Epidermal melanocyte (primary cell): ENCODE measurements at regions not wholly inside any gene's neighbourhood (a gene's known extent, or its start where the extent isn't known, plus 50 kb on each side); places are given as distances from the start of the nearest gene placed in this dataset.

Experiments used
- DNase-seq: peaks from one replicate; pipeline ENCODE4 v3.0.0; 2011; ENCODE audit warnings: low spot score; ENCODE audit not compliant: insufficient read length

DNA sequence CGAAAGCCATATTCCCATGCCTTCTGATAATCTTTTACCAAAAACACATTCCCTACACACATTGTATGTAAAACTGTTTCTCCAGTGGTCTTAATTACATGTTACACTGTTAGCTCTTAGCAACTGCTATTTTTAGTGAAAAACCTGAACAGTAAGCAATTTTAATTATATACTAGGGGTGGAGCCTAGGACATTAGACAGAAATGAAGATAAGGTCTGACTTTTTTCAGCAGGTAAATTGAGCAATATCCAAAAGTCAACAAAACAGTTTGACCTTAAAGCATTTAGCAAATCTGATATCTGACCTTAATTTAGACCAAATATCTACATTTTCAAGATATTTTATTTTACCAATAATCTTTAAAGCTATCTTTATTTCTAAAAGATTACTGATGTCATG, 60.2 kb downstream of the PDE6H start:
- DNase-seq = no peak

DNA sequence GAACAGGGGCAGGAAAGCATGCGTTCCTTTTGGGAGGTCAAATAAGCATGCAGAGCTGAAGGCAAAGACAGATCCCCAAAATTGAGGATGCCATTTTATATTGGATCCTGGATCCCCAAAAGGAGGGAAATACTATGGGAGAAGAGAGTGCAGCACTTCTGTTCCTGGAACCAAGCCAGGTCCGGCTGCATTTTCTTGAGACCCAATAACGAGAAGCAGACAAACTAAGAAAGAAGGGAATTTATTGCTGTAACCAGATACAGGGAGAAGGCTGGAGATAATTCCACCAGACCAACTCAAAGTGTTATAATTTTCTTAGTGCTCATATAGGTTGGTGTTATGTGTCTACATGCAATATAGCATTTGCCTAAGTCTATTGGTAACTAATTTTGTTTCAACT, 60.8 kb downstream of the PDE6H start:
- no peak for DNase-seq

DNA sequence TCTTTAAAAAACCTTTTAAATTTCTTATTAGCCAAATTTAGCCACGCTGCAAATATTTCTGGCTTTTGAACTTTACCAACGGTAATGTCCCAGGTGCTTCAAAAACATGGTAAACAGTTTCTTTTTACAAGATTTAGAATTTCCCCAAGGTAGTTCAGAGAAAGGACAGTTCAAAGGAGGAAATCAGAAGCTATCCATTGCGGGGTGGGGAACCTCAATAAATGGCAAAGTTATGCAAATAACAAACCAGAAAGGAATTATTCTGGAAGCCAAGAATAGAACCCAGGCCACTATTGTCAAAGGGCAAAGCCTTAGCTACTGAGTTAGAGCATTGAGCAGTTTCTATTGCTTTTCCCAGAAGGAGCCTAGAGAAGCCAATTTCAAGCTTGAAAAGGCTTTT, 62.3 kb downstream of the PDE6H start:
- no peak for DNase-seq

DNA sequence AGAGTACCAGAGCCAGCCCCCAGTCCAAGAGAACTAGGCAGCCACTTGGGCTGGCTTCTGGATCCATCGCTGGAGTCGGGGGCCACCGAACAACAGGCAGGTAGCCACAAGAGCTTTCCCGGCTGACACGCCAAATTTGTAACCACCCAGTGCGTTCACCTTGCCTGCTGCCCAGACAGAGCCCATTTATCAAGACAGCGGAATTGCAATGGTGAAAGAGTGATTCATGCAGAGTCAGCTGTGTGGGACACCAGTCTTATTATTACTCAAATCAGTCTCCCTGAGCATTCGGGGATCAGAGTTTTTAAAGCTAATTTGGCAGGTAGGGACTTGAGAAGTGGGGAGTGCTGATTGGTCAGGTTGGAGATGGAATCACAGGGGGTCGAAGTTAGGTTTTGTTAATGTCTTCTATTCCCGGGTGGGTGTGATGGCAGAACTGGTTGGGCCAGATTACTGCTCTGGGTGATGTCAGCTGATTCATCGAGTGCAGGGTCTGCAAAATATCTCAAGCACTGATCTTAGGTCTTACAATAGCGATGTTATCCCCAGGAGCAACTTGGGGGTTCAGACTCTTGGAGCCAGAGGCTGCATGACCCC, 64.3 kb downstream of the PDE6H start:
- DNase-seq = no peak

DNA sequence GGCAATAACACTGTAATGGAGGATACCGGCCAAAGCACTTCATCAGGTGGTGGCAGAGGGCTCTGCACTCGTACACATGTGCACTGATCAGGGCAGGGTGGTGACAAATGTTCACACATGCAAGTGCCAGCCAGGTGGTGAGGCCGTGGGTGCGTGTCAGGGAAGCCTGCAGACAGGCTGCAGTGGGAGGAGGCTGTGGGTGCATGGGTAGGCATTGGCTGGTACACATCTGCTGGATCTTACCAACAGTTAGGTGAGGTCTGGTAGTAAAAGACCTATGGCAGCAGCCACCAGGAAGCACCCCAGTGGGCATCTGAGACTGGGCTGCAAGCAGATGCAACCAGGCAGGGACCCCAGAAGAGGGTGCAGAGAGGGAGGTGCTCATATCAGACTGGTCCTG, 65.3 kb downstream of the PDE6H start:
- DNase-seq = no peak

DNA sequence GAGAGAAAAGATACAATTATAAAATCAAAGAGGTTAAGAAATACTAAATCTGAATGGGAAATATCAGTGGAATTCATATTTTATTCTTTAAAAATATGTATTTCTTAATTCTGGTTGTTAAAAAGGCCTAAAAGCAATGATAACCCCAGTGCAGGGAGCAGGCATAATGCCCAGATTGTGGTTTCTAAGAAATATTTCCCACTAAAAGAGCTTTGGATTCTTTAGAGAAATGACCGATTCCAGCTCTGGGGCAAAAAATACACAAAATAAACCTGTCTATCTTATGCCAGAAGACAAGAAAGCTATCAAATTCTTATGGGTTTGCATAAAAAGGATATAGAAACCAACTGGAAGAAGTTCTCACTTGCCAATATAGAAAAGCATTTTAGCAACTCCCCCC, 71.6 kb downstream of the PDE6H start:
- peak; percentile 19 for DNase-seq

DNA sequence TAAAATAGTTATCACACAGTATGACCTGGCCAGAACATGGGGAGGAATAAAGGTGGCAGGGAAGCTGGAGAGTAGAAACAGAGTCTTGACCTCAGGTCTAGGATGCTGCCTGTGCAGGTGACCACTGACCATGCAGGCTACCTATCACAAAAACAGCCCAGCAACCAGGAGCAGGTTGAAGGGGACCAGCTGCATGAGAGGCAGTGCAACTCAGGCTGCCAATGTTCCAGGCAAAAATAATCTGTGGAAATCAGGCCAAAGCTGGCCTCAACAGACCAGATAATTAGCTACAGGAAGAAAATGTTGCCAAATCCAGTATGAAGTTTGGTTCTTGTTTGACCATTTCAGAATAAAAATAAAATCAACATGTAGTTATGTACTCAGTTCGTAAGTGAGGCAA, 72.6 kb downstream of the PDE6H start:
- DNase-seq = no peak

DNA sequence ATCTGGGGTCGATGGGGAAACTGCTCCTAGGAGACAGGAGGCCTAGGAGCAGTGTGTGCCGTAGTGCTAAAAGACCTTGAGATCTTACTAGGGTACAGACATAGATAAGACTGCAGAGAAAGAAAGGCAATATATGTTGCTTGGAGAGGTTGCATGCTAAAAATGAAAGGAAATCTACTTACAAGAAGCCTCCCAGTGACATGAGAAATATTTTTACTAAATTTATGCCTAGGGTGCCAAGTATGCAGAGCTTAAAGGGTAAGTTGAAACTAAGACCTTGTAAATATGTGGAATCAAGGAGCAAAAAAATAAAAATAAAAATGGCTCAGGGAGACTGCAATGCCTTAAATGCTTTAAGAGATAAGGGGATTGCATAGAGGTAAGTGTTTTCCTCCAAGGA, 74.8 kb downstream of the PDE6H start:
- no peak for DNase-seq

DNA sequence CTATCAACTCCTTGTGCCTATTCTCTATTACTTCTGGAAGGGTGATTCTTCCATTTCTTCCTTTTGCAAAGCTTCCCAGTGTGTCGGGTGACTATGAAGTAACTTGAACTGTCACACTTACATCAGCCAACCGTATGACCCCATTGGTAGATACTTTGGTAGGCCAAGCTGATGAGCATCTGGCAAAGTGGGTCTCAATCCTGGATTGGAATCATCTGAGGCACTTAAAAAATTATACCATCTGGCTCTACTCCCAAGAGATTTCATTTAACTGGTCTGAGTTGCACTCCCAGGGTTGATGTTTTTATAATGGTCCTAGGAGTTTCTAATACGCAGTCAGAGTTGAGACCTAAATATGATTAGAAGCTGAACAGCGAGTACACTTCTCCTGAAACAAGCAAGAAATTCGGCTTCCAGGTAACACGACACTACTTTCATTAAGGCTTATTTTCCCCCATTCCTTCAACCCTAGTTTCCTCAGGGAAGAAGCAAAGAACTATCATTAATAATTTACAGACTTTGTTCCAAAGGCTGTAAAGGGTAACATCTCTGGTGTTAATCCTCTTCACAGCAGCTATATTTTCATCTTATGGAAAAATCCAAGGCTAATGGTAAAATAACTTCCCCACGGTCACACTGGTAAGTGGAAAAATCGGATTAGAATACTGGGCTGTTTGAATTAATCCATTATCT, 76.8 kb downstream of the PDE6H start:
- no peak for DNase-seq

DNA sequence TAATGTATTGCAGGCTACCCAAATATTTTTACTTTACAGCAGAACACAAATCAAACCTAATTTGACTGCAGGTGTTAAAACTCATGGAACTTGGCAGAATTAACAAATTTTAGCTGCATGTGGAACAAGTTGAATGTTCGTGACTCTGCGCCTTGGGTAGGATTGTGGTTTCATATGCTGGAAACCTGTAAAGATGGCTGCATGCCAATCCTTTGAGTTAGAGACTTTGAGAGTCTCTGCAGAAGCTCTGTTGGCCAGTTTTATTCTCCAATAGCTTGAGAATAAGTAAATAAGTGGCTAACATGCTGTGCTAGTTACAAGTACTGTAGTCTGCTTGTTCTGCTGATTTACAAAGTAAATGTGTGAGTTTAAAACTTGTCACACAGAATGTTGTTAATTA, 77.8 kb downstream of the PDE6H start:
- DNase-seq = no peak

DNA sequence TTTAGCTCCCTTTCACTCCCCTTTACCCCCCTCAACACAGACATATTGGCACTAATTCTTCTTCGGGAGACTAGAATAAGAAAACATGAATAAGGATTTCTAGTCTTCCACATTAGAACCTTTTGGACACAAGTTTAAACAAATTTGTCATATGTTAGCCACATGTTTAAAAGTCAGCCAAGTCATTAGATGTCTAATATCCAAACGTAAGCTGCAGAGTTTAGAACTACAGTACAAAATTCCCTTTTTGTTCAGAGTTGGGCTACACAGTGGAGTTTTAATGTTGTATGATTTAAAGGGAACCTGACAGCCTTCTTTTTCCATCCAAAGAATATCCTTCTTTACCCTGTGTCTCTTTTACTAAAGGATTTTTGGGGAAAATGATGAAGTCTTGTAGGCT, 79.8 kb downstream of the PDE6H start:
- DNase-seq = no peak

DNA sequence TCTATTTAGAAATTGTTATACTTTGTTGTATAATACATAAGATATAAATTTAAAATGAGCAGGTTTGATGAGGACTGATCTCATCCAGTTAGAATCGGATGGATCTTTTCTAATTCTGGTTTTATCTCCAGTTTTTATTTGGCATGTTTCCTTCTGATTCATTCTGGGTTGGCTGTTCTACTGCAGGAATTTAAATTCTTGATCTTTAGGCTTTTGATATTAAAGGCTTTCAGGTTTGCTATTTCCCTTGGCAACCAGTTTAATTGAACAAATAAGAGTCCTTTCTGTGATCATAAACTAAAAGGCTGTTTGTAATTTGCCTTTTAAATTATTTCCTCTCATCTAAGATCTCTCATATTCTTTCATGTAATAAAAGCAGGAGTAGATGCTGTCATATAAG, 83.4 kb downstream of the PDE6H start:
- no peak for DNase-seq
